KOPT-K1 (cell line): ENCODE measurements at regions not wholly inside any gene's neighbourhood (a gene's known extent, or its start where the extent isn't known, plus 50 kb on each side); places are given as distances from the start of the nearest gene placed in this dataset.

Experiments used
- H3K27ac ChIP-seq: fragments of 200-600 bp; sonication (generic); 2 replicates; pipeline ENCODE4 v1.5.1; 2016; ENCODE audit warnings: antibody characterized with exemption, mild to moderate bottlenecking, low read depth, low read length; ENCODE audit not compliant: poor library complexity, severe bottlenecking
- H3K36me3 ChIP-seq: fragments of 200-600 bp; sonication (generic); 2 replicates; pipeline ENCODE4 v1.5.1; 2017; ENCODE audit warnings: antibody characterized with exemption, mild to moderate bottlenecking, low read length, moderate library complexity; ENCODE audit not compliant: insufficient read depth
- H3K9me3 ChIP-seq: fragments of 200-600 bp; sonication (generic); 2 replicates; pipeline ENCODE4 v1.5.1; 2017; ENCODE audit warnings: antibody characterized with exemption, low read length, mild to moderate bottlenecking; ENCODE audit not compliant: insufficient read depth, poor library complexity, severe bottlenecking

DNA sequence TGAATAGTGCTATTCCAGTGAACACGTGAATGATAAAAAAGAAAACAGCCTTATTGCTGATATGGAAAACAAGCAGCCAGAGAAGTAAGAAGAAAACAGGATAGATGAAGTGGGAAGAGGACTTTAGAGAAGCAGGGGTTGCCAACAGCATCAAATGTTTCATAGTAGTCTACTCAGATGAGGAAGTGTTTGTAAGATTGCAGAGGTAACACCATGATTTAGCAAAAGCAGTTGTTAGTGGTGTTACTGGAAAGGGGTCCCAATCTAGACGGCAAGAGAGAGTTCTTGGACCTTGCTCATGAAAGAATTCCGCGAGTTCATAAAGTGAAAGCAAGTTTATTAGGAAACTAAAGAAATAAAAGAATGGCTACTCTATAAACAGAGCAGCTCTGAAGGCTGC lies 108.8 kb upstream of the MCTP2 start:
- Histone ChIP-seq H3K9me3 (no peaks in the 10 kb centered on the region), H3K36me3 (no peaks in the 10 kb centered on the region), H3K27ac (no peak overlapping the region)

DNA sequence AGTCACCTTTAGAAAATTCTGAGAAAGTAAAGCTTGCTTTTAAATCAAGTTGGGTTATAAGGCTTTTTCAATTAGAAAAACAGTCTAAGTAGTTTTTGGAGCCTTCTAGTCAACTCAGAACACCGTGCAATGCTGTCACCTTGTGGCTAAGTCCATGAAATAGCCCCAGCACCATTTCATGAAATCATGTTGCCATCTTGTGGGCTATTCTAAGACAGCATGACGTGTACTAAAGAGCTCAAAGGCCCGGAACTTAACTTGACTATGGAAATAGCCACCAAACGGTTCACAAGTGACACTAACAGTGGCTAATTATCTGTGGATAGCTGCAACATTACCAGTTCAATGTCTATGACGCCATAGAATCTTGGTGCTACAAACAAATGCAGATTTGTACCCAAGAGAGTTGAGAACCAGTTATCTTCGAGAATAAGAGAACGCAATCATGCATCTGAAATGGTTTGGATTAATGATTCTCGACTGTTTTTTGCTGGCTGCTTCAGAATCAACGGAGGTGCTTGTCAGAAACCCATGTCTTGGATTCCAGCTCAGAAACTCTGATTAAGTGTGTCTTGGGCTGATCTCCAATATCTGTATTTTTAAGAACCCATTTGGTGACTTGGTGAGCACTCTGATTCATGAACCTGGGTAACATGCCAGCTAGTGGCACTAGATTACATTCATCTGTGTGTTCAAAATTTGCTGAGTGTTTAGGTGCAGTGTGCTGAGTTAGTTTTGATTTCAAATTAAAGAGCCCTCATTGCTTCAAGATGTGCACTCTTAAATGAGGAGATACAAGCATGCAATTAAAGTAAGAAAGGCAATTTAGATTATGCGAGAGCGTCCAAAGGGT lies 111.2 kb upstream of the MCTP2 start:
- H3K27ac ChIP-seq = no peak overlapping the region
- no peaks in the 10 kb centered on the region for H3K36me3 ChIP-seq
- no peaks in the 10 kb centered on the region for H3K9me3 ChIP-seq

DNA sequence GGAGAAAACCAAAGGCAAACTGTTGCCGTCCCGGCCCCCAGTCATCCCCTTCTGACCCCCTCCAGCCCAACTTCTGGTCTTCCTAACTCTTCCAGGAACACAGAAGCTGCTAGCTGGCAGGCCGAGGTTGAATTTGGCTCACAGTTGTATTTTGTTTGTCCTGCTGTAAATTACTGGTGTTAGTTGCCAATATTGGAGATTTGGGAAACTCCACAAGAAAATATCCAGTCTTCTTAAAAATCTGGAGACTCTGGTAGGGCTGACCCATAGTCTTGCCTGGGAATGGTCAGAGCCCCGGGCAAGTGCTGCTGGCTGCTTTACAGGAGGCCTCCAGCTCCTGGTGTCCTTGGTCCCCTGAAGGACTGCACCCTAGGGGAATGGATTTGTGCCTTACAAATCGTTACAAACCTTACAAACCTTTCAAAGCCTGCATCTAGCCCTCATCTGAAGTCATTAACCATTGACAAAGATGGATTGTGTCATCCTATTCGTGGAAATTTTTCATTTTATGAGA lies 112.0 kb upstream of the MCTP2 start:
- Histone ChIP-seq H3K36me3 (no peaks in the 10 kb centered on the region), H3K27ac (no peak overlapping the region)

DNA sequence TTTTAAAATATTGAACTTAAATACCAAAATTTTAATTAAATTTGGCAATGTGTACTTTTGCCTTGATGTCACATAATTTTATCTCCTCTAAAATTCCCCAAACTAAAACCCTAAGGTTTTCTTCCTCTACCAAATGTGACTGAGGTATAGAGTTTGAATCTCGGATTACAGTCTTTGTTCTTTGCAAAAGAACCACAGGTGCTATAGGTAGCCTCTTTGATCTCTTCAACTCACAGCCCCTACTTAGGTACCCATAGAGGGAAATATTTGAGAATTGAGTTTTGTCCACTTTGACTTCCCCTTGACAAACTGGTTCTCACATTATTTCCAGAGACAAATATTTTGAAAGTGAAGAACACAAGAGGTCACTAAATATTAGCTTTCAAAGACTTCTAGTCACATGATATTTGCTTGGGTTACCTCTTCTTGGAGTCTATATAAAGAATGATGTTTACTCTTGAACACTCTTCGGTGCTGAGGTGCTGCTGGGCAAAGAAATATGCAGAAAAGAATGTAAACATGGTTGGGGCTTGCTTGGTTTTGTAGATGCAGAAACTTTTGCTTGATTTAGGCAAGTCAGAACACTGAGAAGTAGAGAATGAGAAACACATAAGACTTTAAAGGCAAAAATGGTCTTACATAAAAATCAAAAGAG lies 120.8 kb upstream of the MCTP2 start:
- H3K36me3 ChIP-seq = no peaks in the 10 kb centered on the region
- H3K9me3 ChIP-seq = no peaks in the 10 kb centered on the region
- no peak overlapping the region for H3K27ac ChIP-seq

More for the DNA sequence above, 112.0 kb upstream of the MCTP2 start:
- no peaks in the 10 kb centered on the region for H3K9me3 ChIP-seq

DNA sequence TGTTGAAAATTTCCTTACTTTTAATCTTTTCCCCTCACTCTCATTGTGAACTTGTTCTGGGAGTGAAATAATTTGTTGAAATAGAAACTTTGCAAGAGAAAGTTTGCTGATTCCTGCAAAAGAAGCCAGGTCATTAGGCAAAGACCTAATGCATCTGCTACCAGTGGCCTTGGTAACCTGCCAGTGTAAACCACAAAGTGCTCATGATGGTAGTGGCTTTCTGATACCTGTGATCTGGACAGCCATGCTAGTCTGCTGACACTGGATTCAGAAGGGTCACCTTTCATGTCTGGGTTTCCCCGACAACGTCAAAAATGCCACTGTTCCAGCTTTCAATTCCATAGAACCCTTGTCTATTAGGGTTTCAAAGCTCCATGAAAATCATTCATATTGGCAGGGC lies 123.7 kb upstream of the MCTP2 start:
- H3K9me3 ChIP-seq = no peaks in the 10 kb centered on the region
- no peak overlapping the region for H3K27ac ChIP-seq
- H3K36me3 ChIP-seq = no peaks in the 10 kb centered on the region

DNA sequence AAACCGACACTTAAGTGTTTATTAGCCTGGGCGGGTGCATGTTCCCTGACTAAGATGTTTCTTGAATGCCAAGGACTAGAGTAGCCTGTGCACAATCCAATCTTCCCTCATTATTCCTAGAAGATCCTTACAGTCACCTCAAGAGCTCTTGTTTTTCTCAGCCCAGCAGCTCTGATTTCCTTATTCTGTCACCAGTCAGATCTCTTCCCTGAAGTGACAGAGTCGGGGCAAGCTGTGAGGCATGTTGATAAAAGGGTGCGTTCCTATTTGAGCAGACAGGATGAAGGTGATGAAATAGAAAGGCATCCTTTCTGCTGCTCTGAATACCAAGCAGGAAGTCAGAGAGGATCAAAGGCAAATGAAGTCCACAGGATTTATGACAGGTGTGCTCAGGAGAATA lies 125.6 kb upstream of the MCTP2 start:
- Histone ChIP-seq H3K36me3 (no peaks in the 10 kb centered on the region), H3K9me3 (no peaks in the 10 kb centered on the region), H3K27ac (no peak overlapping the region)

DNA sequence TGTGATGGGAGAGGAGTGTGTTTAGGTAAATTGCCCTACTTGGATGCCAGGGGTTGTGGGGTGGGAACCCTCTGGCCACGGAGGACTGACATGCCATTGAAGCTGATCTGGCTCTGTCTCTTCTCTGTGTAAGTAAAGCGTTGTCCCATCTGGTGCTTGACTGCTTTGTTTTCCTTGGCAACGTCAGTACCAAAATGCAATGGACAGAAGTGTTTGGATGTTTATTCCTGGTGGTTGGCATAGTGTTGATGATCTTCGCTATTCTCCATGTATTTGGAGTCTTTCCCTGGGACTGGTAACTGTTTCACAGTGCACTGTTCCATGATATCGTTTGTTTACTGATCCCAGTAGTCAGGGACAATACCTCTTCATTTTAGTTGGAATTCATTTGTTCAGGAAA lies 130.5 kb upstream of the MCTP2 start:
- H3K36me3 ChIP-seq = no peaks in the 10 kb centered on the region
- H3K27ac ChIP-seq = no peak overlapping the region
- H3K9me3 ChIP-seq = no peaks in the 10 kb centered on the region

DNA sequence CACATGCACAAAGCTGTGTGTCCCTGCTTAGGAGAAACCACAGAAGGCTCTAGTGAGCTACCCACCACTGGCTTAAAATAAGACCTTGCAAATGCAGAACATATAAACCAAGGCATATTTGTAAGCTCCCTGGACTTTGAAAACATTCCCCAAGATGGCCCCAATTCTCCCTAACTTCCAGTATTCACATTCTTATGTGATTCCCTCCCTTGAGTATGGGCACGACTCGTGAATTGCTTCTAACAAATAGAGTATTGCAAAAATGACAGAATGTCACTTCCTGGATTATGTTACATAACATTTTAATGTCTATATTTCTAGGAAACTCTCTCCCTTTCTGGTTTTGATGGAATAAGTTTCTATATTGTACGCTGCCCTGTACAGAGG lies 131.8 kb upstream of the MCTP2 start:
- H3K27ac ChIP-seq = no peak overlapping the region
- no peaks in the 10 kb centered on the region for H3K9me3 ChIP-seq
- H3K36me3 ChIP-seq = no peaks in the 10 kb centered on the region

DNA sequence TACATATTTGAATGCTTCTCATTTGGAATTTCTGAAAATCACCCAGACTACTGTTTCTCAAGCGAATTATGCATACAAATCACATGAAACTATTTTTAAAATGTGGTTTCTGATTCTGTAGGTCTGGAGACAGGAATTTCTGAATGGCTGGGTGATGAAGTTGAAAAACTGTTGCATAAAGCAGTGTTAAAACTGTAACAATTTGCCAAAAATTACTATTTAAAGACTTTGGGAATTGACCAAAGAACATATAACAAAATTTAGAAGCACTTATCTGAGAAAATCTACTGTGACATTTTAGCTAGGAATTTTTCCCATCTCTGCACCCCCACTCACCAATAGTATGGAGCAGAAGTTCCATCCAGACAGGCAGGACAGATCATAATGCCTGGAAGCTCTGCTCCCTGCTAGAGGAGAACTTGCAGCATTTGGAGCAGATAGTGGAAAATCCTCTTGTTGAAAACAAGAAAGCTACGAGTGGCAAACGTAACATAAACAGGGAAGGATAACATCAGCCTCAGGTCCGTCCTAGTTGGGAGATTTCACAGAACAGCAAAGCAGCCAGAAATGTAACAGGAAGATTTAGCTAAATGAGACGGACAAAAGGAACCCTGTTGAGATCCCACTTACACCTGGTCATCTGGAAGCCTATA lies 132.3 kb upstream of the MCTP2 start:
- Histone ChIP-seq H3K36me3 (no peaks in the 10 kb centered on the region), H3K27ac (no peak overlapping the region), H3K9me3 (no peaks in the 10 kb centered on the region)

DNA sequence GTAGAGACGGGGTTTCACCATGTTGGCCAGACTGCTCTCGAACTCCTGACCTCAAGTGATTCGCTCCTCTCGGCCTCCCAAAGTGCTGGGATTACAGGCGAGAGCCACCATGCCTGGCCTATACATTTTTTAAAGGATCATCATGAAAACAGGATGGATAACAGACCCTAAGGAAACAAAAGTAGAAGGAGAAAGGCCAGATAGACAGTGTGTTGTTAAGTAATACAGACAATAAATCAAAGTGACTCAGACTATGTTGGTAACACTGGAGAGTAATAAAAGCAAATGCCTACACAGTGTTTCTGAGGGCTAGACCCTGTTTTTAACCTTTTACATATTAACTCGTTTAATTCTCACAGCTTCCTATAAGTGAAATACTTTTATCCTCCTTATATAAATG lies 133.8 kb upstream of the MCTP2 start:
- H3K27ac ChIP-seq = no peak overlapping the region
- H3K9me3 ChIP-seq = no peaks in the 10 kb centered on the region
- no peaks in the 10 kb centered on the region for H3K36me3 ChIP-seq

DNA sequence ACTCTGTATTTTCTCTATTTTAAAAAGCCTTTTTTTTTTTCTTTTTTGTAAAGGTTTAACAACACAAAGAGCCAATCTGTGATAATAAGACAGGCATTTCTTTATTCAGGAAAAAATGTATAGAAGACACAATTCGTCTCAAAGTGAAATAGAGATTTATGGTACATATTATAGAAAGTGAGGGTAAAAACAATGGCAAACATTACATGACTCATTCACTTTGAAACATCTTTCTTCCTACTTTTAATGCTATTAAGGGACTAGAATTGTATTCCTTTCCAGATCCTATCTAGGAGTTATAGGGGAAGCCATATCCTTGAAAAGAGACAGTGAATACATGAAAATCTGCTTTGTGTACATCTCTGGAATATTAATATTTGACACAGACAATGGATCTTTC lies 137.1 kb upstream of the MCTP2 start:
- Histone ChIP-seq H3K36me3 (no peaks in the 10 kb centered on the region), H3K27ac (no peak overlapping the region), H3K9me3 (no peaks in the 10 kb centered on the region)

DNA sequence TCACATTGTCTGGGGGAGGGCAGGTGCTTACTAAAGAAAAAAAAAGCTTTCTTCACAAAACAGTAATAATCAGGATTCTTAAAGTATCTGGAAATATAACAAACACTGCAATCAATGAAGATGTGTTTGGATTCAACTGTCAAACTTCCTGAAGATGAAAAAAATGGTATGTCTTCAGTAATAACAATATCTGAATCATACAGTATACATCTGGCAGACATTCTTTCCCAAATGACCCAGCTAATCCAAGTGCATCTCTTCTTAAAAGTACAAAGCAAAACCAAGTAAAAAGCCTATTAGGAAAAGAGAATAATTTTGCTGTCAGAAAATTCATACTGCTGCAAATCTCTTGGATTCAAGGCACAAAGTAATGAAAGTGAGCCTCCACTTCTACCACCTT lies 145.0 kb upstream of the MCTP2 start:
- Histone ChIP-seq H3K36me3 (no peaks in the 10 kb centered on the region), H3K27ac (no peak overlapping the region), H3K9me3 (no peaks in the 10 kb centered on the region)

DNA sequence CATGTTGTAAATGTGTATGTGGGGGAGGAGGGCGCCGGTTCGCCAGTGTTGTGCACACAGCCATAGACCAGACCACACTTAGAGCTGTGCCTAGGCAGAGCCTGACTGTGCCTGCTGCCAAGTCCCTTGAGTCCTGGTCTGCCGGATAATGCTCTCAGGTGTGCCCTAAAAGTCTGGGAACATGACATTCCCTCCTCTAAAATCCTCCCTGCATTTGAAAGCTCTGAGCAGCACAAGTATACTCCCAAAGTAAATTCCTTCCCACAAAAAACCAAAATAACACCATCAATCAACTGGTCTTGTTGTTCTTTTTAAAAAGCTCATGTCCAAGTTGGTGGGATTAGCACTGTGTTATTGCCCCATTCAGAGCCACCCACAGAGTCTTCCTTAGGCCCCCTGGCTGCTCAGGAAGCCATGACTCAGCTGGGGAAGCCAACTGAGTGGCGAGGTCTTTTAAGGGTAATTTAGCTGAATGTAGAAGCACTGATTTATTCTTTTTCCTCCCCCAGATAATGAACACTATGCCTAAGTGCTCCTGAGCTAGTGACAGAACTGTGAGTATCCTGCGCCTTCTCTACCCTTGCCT lies 147.8 kb upstream of the MCTP2 start:
- H3K36me3 ChIP-seq = no peaks in the 10 kb centered on the region
- H3K9me3 ChIP-seq = no peaks in the 10 kb centered on the region
- H3K27ac ChIP-seq = no peak overlapping the region

DNA sequence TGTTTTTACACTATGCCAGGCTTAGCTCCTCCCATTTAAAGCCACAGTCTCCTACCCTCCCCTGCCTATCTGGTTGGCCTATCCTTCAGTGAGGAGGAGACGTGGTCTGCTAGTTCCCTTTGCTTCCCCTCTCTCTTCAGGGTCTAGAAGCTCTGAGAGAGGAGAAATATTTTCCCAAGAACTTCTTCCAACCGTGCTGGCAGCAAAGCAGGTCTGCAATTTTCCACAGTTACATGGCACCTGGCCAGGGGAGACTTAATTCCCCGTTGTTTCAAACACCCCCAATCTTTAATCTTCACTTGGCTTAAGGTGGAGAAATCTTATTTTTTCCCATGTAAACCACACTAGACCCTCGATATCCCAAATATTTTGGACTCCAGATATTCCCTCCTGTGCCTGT lies 149.5 kb upstream of the MCTP2 start:
- Histone ChIP-seq H3K36me3 (no peaks in the 10 kb centered on the region), H3K27ac (no peak overlapping the region), H3K9me3 (no peaks in the 10 kb centered on the region)

DNA sequence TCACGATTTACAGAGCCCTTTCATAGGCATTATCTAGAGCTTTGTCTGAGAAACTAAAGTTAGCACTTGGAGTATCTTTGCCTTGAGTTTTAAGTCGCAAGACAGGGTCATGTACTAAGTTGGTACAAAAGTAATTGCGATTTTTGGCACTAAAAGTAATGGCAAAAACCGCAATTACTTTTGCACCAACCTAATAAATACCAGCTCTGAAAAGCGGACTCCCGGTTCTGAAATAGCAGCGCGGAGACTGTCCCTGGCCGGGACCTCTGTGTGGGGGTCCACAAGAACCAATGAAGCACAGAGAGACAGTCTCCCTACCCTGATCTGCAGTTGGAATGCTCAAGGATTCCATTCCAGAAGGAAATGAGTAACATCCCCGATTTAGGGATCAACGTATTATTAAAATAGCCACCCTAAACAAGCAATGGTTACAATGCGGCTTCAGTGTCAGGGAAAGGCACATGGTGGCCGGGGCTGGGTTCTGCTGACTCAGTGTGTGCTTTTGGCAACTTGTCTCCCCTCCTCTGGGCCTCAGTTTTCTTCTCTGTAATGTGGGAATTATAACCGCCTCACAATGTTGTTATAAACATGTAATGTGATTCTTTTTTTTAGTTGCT lies 150.3 kb upstream of the MCTP2 start:
- Histone ChIP-seq H3K9me3 (no peaks in the 10 kb centered on the region), H3K27ac (no peak overlapping the region), H3K36me3 (no peaks in the 10 kb centered on the region)
